Uterus (tissue), 2 donors: ENCODE measurements at regions not wholly inside any gene's neighbourhood (a gene's known extent, or its start where the extent isn't known, plus 50 kb on each side); places are given as distances from the start of the nearest gene placed in this dataset.

ENCODE experiments used
- POLR2A ChIP-seq, 2 donors: fragments of 450-650 bp; IDR thresholded peaks; one replicate each; pipeline ENCODE4 v1.6.1; 2016; ENCODE audit warnings: antibody characterized with exemption in 2 of 2, mild to moderate bottlenecking in 1 of 2, moderate library complexity in 1 of 2
- TF ChIP-seq, protein P1 (sequence below), 4 experiments: fragments of 200-600 bp in 2 of 4; fragments of 450-650 bp in 2 of 4; sonication (generic) in 2 of 4; IDR thresholded peaks; one replicate each; pipeline ENCODE4 v1.5.1; 2016 to 2019; ENCODE audit warnings: antibody characterized with exemption in 4 of 4, mild to moderate bottlenecking in 2 of 4, moderate library complexity in 1 of 4

DNA sequence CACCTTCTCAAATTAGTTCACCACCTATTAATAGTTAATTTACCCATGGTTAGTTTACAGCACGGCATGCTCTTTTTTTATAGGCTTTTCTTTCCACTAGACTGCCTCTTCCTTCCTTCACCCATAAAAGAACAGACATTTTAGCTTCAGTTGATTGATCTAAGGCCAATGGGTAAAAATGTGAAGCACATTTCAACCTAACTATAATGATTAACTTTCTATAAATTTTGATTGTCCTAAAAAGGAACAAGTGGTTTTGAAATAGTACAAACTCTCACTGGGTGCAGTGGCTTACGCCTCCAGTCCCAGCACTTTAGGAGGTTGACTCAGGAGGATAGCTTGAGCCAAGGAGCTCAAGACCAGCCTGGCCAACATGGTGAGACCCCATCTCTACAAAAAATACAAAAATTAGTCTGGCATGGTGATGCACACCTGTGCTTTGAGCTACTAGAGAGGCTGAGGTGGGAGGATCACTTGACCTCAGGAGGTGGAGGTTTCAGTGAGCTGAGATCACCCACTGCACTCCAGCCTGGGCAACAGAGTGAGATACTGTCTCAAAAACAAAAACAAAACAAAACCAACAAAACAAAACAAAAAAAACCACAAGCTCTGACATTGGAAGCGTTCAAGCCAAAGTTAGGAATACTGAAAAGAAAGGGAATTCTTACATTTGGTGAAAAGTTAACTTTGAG lies 89.9 kb upstream of the FAT1 start:
- no peak for TF ChIP-seq POLR2A (IDR thresholded peaks at IDR 0.05)
- TF ChIP-seq, protein P1, sequence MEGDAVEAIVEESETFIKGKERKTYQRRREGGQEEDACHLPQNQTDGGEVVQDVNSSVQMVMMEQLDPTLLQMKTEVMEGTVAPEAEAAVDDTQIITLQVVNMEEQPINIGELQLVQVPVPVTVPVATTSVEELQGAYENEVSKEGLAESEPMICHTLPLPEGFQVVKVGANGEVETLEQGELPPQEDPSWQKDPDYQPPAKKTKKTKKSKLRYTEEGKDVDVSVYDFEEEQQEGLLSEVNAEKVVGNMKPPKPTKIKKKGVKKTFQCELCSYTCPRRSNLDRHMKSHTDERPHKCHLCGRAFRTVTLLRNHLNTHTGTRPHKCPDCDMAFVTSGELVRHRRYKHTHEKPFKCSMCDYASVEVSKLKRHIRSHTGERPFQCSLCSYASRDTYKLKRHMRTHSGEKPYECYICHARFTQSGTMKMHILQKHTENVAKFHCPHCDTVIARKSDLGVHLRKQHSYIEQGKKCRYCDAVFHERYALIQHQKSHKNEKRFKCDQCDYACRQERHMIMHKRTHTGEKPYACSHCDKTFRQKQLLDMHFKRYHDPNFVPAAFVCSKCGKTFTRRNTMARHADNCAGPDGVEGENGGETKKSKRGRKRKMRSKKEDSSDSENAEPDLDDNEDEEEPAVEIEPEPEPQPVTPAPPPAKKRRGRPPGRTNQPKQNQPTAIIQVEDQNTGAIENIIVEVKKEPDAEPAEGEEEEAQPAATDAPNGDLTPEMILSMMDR (IDR thresholded peaks at IDR 0.05): no peak
